Neural progenitor cell (in vitro differentiated cells): ENCODE measurements at regions not wholly inside any gene's neighbourhood (a gene's known extent, or its start where the extent isn't known, plus 50 kb on each side); places are given as distances from the start of the nearest gene placed in this dataset.

ENCODE experiments used
- EZH2phosphoT487 ChIP-seq: fragments of 200-600 bp; sonication (generic); IDR thresholded peaks from 2 replicates; pipeline ENCODE4 v1.6.1; 2017; ENCODE audit warnings: antibody characterized with exemption
- TF ChIP-seq, protein P1 (sequence below): fragments of 200-600 bp; sonication (generic); IDR thresholded peaks from 2 replicates; pipeline ENCODE4 v1.5.1; 2017; ENCODE audit warnings: antibody characterized with exemption, mild to moderate bottlenecking

DNA sequence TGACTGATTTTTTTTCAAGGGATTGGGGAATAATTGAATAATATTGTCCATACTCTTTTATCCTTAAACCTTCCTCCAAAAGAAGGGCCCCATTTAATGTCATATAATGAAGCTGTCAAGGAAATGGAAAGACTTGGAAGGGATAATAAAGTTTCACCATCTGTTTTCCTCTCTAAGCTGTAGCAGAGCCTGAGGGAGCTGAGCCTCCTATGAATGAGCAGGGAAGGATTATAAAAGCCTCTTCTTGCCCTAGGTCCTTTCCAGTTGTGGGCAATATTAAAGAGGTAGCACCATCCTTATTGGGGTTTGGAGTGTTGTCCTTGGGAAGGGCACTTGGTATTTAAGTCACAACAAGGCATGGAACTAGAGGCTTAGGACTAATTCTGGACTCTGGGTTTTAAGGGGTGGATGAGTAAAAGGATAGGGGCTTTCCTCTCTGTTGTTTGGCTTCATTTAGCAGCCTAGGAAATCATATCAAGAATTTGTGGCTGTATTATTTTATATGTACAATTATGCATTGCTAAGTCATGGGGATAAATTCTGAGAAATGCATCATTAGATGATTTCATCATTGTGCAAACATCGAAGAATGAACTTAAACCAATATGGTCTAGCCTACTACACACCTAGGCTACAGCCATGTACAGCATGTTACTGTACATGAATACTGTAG lies 408.5 kb upstream of the DCN start:
- no peak for TF ChIP-seq EZH2phosphoT487
- TF ChIP-seq, protein P1, sequence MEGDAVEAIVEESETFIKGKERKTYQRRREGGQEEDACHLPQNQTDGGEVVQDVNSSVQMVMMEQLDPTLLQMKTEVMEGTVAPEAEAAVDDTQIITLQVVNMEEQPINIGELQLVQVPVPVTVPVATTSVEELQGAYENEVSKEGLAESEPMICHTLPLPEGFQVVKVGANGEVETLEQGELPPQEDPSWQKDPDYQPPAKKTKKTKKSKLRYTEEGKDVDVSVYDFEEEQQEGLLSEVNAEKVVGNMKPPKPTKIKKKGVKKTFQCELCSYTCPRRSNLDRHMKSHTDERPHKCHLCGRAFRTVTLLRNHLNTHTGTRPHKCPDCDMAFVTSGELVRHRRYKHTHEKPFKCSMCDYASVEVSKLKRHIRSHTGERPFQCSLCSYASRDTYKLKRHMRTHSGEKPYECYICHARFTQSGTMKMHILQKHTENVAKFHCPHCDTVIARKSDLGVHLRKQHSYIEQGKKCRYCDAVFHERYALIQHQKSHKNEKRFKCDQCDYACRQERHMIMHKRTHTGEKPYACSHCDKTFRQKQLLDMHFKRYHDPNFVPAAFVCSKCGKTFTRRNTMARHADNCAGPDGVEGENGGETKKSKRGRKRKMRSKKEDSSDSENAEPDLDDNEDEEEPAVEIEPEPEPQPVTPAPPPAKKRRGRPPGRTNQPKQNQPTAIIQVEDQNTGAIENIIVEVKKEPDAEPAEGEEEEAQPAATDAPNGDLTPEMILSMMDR, result no peak
